ENCODE measurements at regions not wholly inside any gene's neighbourhood (a gene's known extent, or its start where the extent isn't known, plus 50 kb on each side); places are given as distances from the start of the nearest gene placed in this dataset.

- TF ChIP-seq CTCF (IDR thresholded peaks at IDR 0.05) = no peak
- no peak for TF ChIP-seq POLR2AphosphoS5 (IDR thresholded peaks at IDR 0.05; ENCODE audit: low read depth, low read length)
- no peak for TF ChIP-seq REST (IDR thresholded peaks at IDR 0.05; ENCODE audit: insufficient read depth in 1 of 2, low read depth in 2 of 2, low read length in 1 of 2)
- TF ChIP-seq TCF7L2 (IDR thresholded peaks at IDR 0.05; ENCODE audit: low read depth, low read length) = no peak
- TF ChIP-seq SIN3A (IDR thresholded peaks at IDR 0.05; ENCODE audit: borderline replicate concordance, insufficient read depth, low read depth, low read length) = no peak
These were observed 378.6 kb upstream of the FAT3 start for GRCh38 chr11:91846002-91846401.
